SK-N-SH treated with all-trans-retinoic acid at 6 μM for 48 hours (cell line): ENCODE measurements at regions not wholly inside any gene's neighbourhood (a gene's known extent, or its start where the extent isn't known, plus 50 kb on each side); places are given as distances from the start of the nearest gene placed in this dataset.

Experiments used
- ATAC-seq: fragments of 200-7000 bp; cut with Tn5 transposase; 3 replicates; pipeline ENCODE4 v1.9.1; 2020; ENCODE audit warnings: mild to moderate bottlenecking, moderate library complexity
- ARNTL ChIP-seq: fragments of 450-650 bp; formaldehyde crosslinking; IDR thresholded peaks from 2 replicates; pipeline ENCODE4 v1.5.0; 2020; ENCODE audit warnings: low read depth, mild to moderate bottlenecking, moderate library complexity, borderline replicate concordance
- CSDC2 ChIP-seq: fragments of 250-450 bp; sonication (Bioruptor Pico); IDR thresholded peaks from 2 replicates; pipeline ENCODE4 v1.5.0; 2020; ENCODE audit warnings: mild to moderate bottlenecking, moderate library complexity
- GLIS3 ChIP-seq: fragments of 250-450 bp; sonication (Bioruptor Pico); IDR thresholded peaks from 2 replicates; pipeline ENCODE4 v1.5.0; 2020; ENCODE audit warnings: mild to moderate bottlenecking, moderate library complexity
- ISL1 ChIP-seq: fragments of 250-450 bp; sonication (Bioruptor Pico); IDR thresholded peaks from 2 replicates; pipeline ENCODE4 v2.1.2; 2022; ENCODE audit warnings: mild to moderate bottlenecking, moderate library complexity
- OSR1 ChIP-seq: fragments of 250-450 bp; sonication (Bioruptor Pico); IDR thresholded peaks from 2 replicates; pipeline ENCODE4 v1.8.0; 2022; ENCODE audit warnings: moderate library complexity, mild to moderate bottlenecking, inconsistent platforms
- PATZ1 ChIP-seq: fragments of 250-450 bp; sonication (Bioruptor Pico); IDR thresholded peaks from 2 replicates; pipeline ENCODE4 v1.8.0; 2020; ENCODE audit warnings: mild to moderate bottlenecking, moderate library complexity, borderline replicate concordance
- PPARA ChIP-seq: fragments of 250-450 bp; sonication (Bioruptor Pico); IDR thresholded peaks from 2 replicates; pipeline ENCODE4 v1.5.0; 2020; ENCODE audit warnings: mild to moderate bottlenecking, borderline replicate concordance
- RARB ChIP-seq: fragments of 250-450 bp; sonication (Bioruptor Pico); IDR thresholded peaks from 2 replicates; pipeline ENCODE4 v1.8.0; 2021; ENCODE audit warnings: mild to moderate bottlenecking, moderate library complexity
- SNAI2 ChIP-seq: fragments of 250-450 bp; sonication (Bioruptor Pico); IDR thresholded peaks from 2 replicates; pipeline ENCODE4 v1.5.0; 2020; ENCODE audit warnings: mild to moderate bottlenecking, moderate library complexity
- TCF4 ChIP-seq: fragments of 250-450 bp; sonication (Bioruptor Pico); IDR thresholded peaks from 2 replicates; pipeline ENCODE4 v1.8.0; 2021; ENCODE audit warnings: mild to moderate bottlenecking, moderate library complexity, borderline replicate concordance
- TOX ChIP-seq: fragments of 250-450 bp; sonication (Bioruptor Pico); IDR thresholded peaks from 2 replicates; pipeline ENCODE4 v1.8.0; 2021; ENCODE audit warnings: mild to moderate bottlenecking, moderate library complexity, borderline replicate concordance
- ZC3H10 ChIP-seq: fragments of 250-450 bp; sonication (Bioruptor Pico); IDR thresholded peaks from 2 replicates; pipeline ENCODE4 v1.5.1; 2021; ENCODE audit warnings: mild to moderate bottlenecking, moderate library complexity
- ZFP3 ChIP-seq: fragments of 250-450 bp; sonication (Bioruptor Pico); IDR thresholded peaks from 2 replicates; pipeline ENCODE4 v1.5.0; 2020; ENCODE audit warnings: mild to moderate bottlenecking, moderate library complexity
- ZFP30 ChIP-seq: fragments of 450-650 bp; formaldehyde crosslinking; IDR thresholded peaks from 2 replicates; pipeline ENCODE4 v1.5.0; 2022; ENCODE audit warnings: mild to moderate bottlenecking, moderate library complexity
- ZNF70 ChIP-seq: fragments of 450-650 bp; formaldehyde crosslinking; IDR thresholded peaks from 2 replicates; pipeline ENCODE4 v1.5.0; 2020; ENCODE audit warnings: mild to moderate bottlenecking, moderate library complexity
- ZNF8 ChIP-seq: fragments of 450-650 bp; formaldehyde crosslinking; IDR thresholded peaks from 2 replicates; pipeline ENCODE4 v1.5.0; 2020; ENCODE audit warnings: mild to moderate bottlenecking, moderate library complexity
- TF ChIP-seq, protein P1 (sequence below): fragments of 250-450 bp; sonication (Bioruptor Pico); IDR thresholded peaks from 2 replicates; pipeline ENCODE4 v1.5.1; 2020; ENCODE audit warnings: low read depth, mild to moderate bottlenecking, moderate library complexity
- TF ChIP-seq, protein P2 (sequence below): fragments of 250-450 bp; sonication (Bioruptor Pico); IDR thresholded peaks from 2 replicates; pipeline ENCODE4 v1.5.1; 2021; ENCODE audit warnings: mild to moderate bottlenecking, moderate library complexity
- TF ChIP-seq, protein P3 (sequence below): fragments of 250-450 bp; sonication (Bioruptor Pico); IDR thresholded peaks from 2 replicates; pipeline ENCODE4 v1.8.0; 2021; ENCODE audit warnings: low read depth, mild to moderate bottlenecking, moderate library complexity, borderline replicate concordance
- TF ChIP-seq, protein P4 (sequence below): fragments of 250-450 bp; sonication (Bioruptor Pico); IDR thresholded peaks from 2 replicates; pipeline ENCODE4 v1.5.0; 2020; ENCODE audit warnings: mild to moderate bottlenecking, moderate library complexity

GRCh38 chr10:21265622-21266021 is 259.9 kb downstream of the SKIDA1 start (continued):
- TF ChIP-seq TCF4 (no peak), ZFP3 (CRISPR knock-in tag) (no peak)
- TF ChIP-seq, protein P1, sequence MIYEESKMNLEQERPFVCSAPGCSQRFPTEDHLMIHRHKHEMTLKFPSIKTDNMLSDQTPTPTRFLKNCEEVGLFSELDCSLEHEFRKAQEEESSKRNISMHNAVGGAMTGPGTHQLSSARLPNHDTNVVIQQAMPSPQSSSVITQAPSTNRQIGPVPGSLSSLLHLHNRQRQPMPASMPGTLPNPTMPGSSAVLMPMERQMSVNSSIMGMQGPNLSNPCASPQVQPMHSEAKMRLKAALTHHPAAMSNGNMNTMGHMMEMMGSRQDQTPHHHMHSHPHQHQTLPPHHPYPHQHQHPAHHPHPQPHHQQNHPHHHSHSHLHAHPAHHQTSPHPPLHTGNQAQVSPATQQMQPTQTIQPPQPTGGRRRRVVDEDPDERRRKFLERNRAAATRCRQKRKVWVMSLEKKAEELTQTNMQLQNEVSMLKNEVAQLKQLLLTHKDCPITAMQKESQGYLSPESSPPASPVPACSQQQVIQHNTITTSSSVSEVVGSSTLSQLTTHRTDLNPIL (CRISPR knock-in tag): no peak

- TF ChIP-seq ZC3H10 (CRISPR knock-in tag) (no peak), ZFP30 (CRISPR knock-in tag) (no peak), RARB (CRISPR knock-in tag) (no peak), PPARA (CRISPR knock-in tag) (no peak), ISL1 (CRISPR knock-in tag) (no peak), ZFP3 (CRISPR knock-in tag) (no peak), TOX (no peak), SNAI2 (CRISPR knock-in tag) (no peak), GLIS3 (CRISPR knock-in tag) (no peak), CSDC2 (no peak), ZNF8 (CRISPR knock-in tag) (no peak), PATZ1 (CRISPR knock-in tag) (no peak), ZNF70 (CRISPR knock-in tag) (no peak), OSR1 (no peak)
- TF ChIP-seq, protein P2, sequence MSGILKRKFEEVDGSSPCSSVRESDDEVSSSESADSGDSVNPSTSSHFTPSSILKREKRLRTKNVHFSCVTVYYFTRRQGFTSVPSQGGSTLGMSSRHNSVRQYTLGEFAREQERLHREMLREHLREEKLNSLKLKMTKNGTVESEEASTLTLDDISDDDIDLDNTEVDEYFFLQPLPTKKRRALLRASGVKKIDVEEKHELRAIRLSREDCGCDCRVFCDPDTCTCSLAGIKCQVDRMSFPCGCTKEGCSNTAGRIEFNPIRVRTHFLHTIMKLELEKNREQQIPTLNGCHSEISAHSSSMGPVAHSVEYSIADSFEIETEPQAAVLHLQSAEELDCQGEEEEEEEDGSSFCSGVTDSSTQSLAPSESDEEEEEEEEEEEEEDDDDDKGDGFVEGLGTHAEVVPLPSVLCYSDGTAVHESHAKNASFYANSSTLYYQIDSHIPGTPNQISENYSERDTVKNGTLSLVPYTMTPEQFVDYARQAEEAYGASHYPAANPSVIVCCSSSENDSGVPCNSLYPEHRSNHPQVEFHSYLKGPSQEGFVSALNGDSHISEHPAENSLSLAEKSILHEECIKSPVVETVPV (CRISPR knock-in tag): no peak
- TF ChIP-seq, protein P3, sequence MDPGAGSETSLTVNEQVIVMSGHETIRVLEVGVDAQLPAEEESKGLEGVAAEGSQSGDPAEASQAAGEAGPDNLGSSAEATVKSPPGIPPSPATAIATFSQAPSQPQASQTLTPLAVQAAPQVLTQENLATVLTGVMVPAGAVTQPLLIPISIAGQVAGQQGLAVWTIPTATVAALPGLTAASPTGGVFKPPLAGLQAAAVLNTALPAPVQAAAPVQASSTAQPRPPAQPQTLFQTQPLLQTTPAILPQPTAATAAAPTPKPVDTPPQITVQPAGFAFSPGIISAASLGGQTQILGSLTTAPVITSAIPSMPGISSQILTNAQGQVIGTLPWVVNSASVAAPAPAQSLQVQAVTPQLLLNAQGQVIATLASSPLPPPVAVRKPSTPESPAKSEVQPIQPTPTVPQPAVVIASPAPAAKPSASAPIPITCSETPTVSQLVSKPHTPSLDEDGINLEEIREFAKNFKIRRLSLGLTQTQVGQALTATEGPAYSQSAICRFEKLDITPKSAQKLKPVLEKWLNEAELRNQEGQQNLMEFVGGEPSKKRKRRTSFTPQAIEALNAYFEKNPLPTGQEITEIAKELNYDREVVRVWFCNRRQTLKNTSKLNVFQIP (CRISPR knock-in tag): no peak
- TF ChIP-seq, protein P1 (CRISPR knock-in tag): no peak
- TF ChIP-seq, protein P4, sequence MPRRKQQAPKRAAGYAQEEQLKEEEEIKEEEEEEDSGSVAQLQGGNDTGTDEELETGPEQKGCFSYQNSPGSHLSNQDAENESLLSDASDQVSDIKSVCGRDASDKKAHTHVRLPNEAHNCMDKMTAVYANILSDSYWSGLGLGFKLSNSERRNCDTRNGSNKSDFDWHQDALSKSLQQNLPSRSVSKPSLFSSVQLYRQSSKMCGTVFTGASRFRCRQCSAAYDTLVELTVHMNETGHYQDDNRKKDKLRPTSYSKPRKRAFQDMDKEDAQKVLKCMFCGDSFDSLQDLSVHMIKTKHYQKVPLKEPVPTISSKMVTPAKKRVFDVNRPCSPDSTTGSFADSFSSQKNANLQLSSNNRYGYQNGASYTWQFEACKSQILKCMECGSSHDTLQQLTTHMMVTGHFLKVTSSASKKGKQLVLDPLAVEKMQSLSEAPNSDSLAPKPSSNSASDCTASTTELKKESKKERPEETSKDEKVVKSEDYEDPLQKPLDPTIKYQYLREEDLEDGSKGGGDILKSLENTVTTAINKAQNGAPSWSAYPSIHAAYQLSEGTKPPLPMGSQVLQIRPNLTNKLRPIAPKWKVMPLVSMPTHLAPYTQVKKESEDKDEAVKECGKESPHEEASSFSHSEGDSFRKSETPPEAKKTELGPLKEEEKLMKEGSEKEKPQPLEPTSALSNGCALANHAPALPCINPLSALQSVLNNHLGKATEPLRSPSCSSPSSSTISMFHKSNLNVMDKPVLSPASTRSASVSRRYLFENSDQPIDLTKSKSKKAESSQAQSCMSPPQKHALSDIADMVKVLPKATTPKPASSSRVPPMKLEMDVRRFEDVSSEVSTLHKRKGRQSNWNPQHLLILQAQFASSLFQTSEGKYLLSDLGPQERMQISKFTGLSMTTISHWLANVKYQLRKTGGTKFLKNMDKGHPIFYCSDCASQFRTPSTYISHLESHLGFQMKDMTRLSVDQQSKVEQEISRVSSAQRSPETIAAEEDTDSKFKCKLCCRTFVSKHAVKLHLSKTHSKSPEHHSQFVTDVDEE (CRISPR knock-in tag): no peak
These were observed 261.2 kb downstream of the SKIDA1 start for GRCh38 chr10:21264271-21264670.

DNA sequence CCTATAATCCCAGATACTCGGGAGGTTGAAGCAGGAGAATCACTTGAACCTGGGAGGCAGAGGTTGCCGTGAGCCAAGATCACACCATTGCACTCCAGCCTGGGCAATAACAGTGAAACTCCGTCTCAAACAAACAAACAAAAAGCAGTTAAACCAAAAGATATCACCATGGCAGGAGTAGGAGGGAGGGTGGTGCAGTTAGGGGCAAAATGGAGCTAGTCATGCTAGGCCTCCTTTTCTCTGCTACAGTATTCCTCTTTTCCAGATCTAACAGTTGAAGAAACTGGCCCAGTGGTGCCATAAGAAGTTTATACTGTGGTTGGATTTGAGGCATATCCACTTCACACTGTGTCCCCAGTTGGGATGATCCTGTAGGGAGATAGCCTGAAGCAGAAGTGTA is 261.6 kb downstream of the SKIDA1 start:
- no peak for ATAC-seq
- TF ChIP-seq ARNTL (CRISPR knock-in tag): no peak
- no peak for TF ChIP-seq GLIS3 (CRISPR knock-in tag)
- TF ChIP-seq, protein P1 (CRISPR knock-in tag): no peak
- TF ChIP-seq PATZ1 (CRISPR knock-in tag): no peak
- no peak for TF ChIP-seq CSDC2
- TF ChIP-seq RARB (CRISPR knock-in tag): no peak
- no peak for TF ChIP-seq OSR1
- TF ChIP-seq PPARA (CRISPR knock-in tag): no peak
- TF ChIP-seq ZFP30 (CRISPR knock-in tag): no peak
- TF ChIP-seq, protein P3 (CRISPR knock-in tag): no peak
- no peak for TF ChIP-seq ZNF8 (CRISPR knock-in tag)
- no peak for TF ChIP-seq ZC3H10 (CRISPR knock-in tag)
- TF ChIP-seq SNAI2 (CRISPR knock-in tag): no peak
- TF ChIP-seq ISL1 (CRISPR knock-in tag): no peak

More at GRCh38 chr10:21264271-21264670, 261.2 kb downstream of the SKIDA1 start:
- no peak for ATAC-seq
